ENCODE measurements at regions not wholly inside any gene's neighbourhood (a gene's known extent, or its start where the extent isn't known, plus 50 kb on each side); places are given as distances from the start of the nearest gene placed in this dataset.

GRCh38 chr2:181330286-181330685 lies 126.9 kb upstream of the ITGA4 start:
- Mint-ChIP-seq H3K4me3 (no peak overlapping the region), H3K9me3 (peaks cover 7% of the 10 kb centered on the region), H3K4me1 (ENCODE audit: low read depth) (peaks cover 26% of the 10 kb centered on the region), H3K36me3 (ENCODE audit: low read depth) (no peaks in the 10 kb centered on the region), H3K27ac (no peak overlapping the region), H3K27me3 (ENCODE audit: low read depth) (no peaks in the 10 kb centered on the region)
- DNase-seq: no peak
- intact Hi-C loops (cut with micrococcal nuclease): no loop called here
- CTCF ChIA-PET: no interaction called here

GRCh38 chr2:181332044-181332605 lies 125.1 kb upstream of the ITGA4 start:
- no peak overlapping the region for H3K4me3 Mint-ChIP-seq
- peaks cover 18% of the 10 kb centered on the region for H3K4me1 Mint-ChIP-seq (ENCODE audit: low read depth)
- no peak overlapping the region for H3K27ac Mint-ChIP-seq
- H3K36me3 Mint-ChIP-seq (ENCODE audit: low read depth): peaks cover 2% of the 10 kb centered on the region
- intact Hi-C loops (cut with micrococcal nuclease): no loop called here
- H3K27me3 Mint-ChIP-seq (ENCODE audit: low read depth): no peaks in the 10 kb centered on the region
- H3K9me3 Mint-ChIP-seq: peaks cover 7% of the 10 kb centered on the region
- no peak for DNase-seq
- CTCF ChIA-PET: no interaction called here

- H3K27ac Mint-ChIP-seq: peak overlapping the region; percentile 44
- peaks cover 18% of the 10 kb centered on the region for H3K4me1 Mint-ChIP-seq (ENCODE audit: low read depth)
- H3K27me3 Mint-ChIP-seq (ENCODE audit: low read depth): no peaks in the 10 kb centered on the region
- no peak for DNase-seq
- peaks cover 2% of the 10 kb centered on the region for H3K36me3 Mint-ChIP-seq (ENCODE audit: low read depth)
- CTCF ChIA-PET: interaction anchor here (0.7 kb wide), 1 partner anchor 358 kb away, joined by 3 read pairs; no protein-coding TSS in a partner anchor
- intact Hi-C loops (cut with micrococcal nuclease): loop anchor here (1.0 kb wide), 1 partner anchor 15 kb away; no protein-coding TSS in a partner anchor
- peaks cover 3% of the 10 kb centered on the region for H3K9me3 Mint-ChIP-seq
- H3K4me3 Mint-ChIP-seq: no peak overlapping the region
Measured at GRCh38 chr2:181334158-181334826, 122.9 kb upstream of the ITGA4 start.

GRCh38 chr2:181340891-181341290 lies 116.3 kb upstream of the ITGA4 start:
- no peak for DNase-seq
- CTCF ChIA-PET: interaction anchor here (1.5 kb wide), 1 partner anchor 236 kb away, joined by 4 read pairs; no protein-coding TSS in a partner anchor
- no peaks in the 10 kb centered on the region for H3K27me3 Mint-ChIP-seq (ENCODE audit: low read depth)
- intact Hi-C loops (cut with micrococcal nuclease): no loop called here
- no peaks in the 10 kb centered on the region for H3K9me3 Mint-ChIP-seq
- H3K4me3 Mint-ChIP-seq: no peak overlapping the region
- no peak overlapping the region for H3K27ac Mint-ChIP-seq
- H3K36me3 Mint-ChIP-seq (ENCODE audit: low read depth): peaks cover 5% of the 10 kb centered on the region
- H3K4me1 Mint-ChIP-seq (ENCODE audit: low read depth): peaks cover 5% of the 10 kb centered on the region

GRCh38 chr2:181341855-181342600 lies 115.2 kb upstream of the ITGA4 start:
- Mint-ChIP-seq H3K36me3 (ENCODE audit: low read depth) (peaks cover 5% of the 10 kb centered on the region), H3K4me1 (ENCODE audit: low read depth) (peaks cover 5% of the 10 kb centered on the region), H3K27ac (no peak overlapping the region), H3K4me3 (no peak overlapping the region), H3K9me3 (peaks cover 6% of the 10 kb centered on the region), H3K27me3 (ENCODE audit: low read depth) (no peaks in the 10 kb centered on the region)
- intact Hi-C loops (cut with micrococcal nuclease): no loop called here
- no peak for DNase-seq
- CTCF ChIA-PET: interaction anchor here (0.8 to 1.5 kb wide), 2 partner anchors 17 to 237 kb away, joined by 3 to 4 read pairs; no protein-coding TSS in a partner anchor

- peaks cover 16% of the 10 kb centered on the region for H3K4me1 Mint-ChIP-seq (ENCODE audit: low read depth)
- DNase-seq: no peak
- H3K36me3 Mint-ChIP-seq (ENCODE audit: low read depth): peaks cover 1% of the 10 kb centered on the region
- CTCF ChIA-PET: no interaction called here
- no peak overlapping the region for H3K27ac Mint-ChIP-seq
- H3K4me3 Mint-ChIP-seq: no peak overlapping the region
- intact Hi-C loops (cut with micrococcal nuclease): no loop called here
- no peaks in the 10 kb centered on the region for H3K27me3 Mint-ChIP-seq (ENCODE audit: low read depth)
- peaks cover 6% of the 10 kb centered on the region for H3K9me3 Mint-ChIP-seq
Measured at GRCh38 chr2:181348107-181348837, 108.9 kb upstream of the ITGA4 start.

- H3K27ac Mint-ChIP-seq: no peak overlapping the region
- no peak for DNase-seq
- H3K4me3 Mint-ChIP-seq: no peak overlapping the region
- no peaks in the 10 kb centered on the region for H3K36me3 Mint-ChIP-seq (ENCODE audit: low read depth)
- no peaks in the 10 kb centered on the region for H3K27me3 Mint-ChIP-seq (ENCODE audit: low read depth)
- intact Hi-C loops (cut with micrococcal nuclease): no loop called here
- CTCF ChIA-PET: interaction anchor here (1.0 to 2.4 kb wide), 3 partner anchors 33 to 248 kb away, joined by 3 to 7 read pairs (median 4); partner anchors contain the start of gene ITGA4
- peaks cover 15% of the 10 kb centered on the region for H3K4me1 Mint-ChIP-seq (ENCODE audit: low read depth)
- H3K9me3 Mint-ChIP-seq: no peaks in the 10 kb centered on the region
Measured at GRCh38 chr2:181352158-181352557, 105.0 kb upstream of the ITGA4 start.

- Mint-ChIP-seq H3K36me3 (ENCODE audit: low read depth) (no peaks in the 10 kb centered on the region), H3K9me3 (no peaks in the 10 kb centered on the region), H3K27ac (no peak overlapping the region), H3K4me1 (ENCODE audit: low read depth) (peaks cover 11% of the 10 kb centered on the region), H3K4me3 (no peak overlapping the region), H3K27me3 (ENCODE audit: low read depth) (no peaks in the 10 kb centered on the region)
- CTCF ChIA-PET: interaction anchor here (0.6 to 0.7 kb wide), 2 partner anchors 14 to 117 kb away, joined by 3 to 4 read pairs; no protein-coding TSS in a partner anchor
- DNase-seq: no peak
- intact Hi-C loops (cut with micrococcal nuclease): no loop called here
Measured at GRCh38 chr2:181354626-181355025, 102.6 kb upstream of the ITGA4 start.

- CTCF ChIA-PET: interaction anchor here (0.6 kb wide), 1 partner anchor 16 kb away, joined by 3 read pairs; no protein-coding TSS in a partner anchor
- H3K27ac Mint-ChIP-seq: no peak overlapping the region
- H3K36me3 Mint-ChIP-seq (ENCODE audit: low read depth): no peaks in the 10 kb centered on the region
- intact Hi-C loops (cut with micrococcal nuclease): no loop called here
- no peak overlapping the region for H3K4me3 Mint-ChIP-seq
- H3K27me3 Mint-ChIP-seq (ENCODE audit: low read depth): no peaks in the 10 kb centered on the region
- DNase-seq: no peak
- no peaks in the 10 kb centered on the region for H3K9me3 Mint-ChIP-seq
- H3K4me1 Mint-ChIP-seq (ENCODE audit: low read depth): peaks cover 6% of the 10 kb centered on the region
Measured at GRCh38 chr2:181356526-181357130, 100.6 kb upstream of the ITGA4 start.

GRCh38 chr2:181357979-181358378 lies 99.2 kb upstream of the ITGA4 start:
- Mint-ChIP-seq H3K9me3 (no peaks in the 10 kb centered on the region), H3K27me3 (ENCODE audit: low read depth) (no peaks in the 10 kb centered on the region), H3K27ac (no peak overlapping the region), H3K4me1 (ENCODE audit: low read depth) (peaks cover 3% of the 10 kb centered on the region), H3K36me3 (ENCODE audit: low read depth) (no peaks in the 10 kb centered on the region), H3K4me3 (no peak overlapping the region)
- no peak for DNase-seq
- CTCF ChIA-PET: interaction anchor here (1.5 kb wide), 1 partner anchor 35 kb away, joined by 4 read pairs; no protein-coding TSS in a partner anchor
- intact Hi-C loops (cut with micrococcal nuclease): no loop called here

GRCh38 chr2:181362561-181362960 lies 94.6 kb upstream of the ITGA4 start:
- CTCF ChIA-PET: interaction anchor here (2.5 kb wide), 1 partner anchor 10 kb away, joined by 6 read pairs; no protein-coding TSS in a partner anchor
- no peak for DNase-seq
- no peaks in the 10 kb centered on the region for H3K27me3 Mint-ChIP-seq (ENCODE audit: low read depth)
- no peak overlapping the region for H3K4me3 Mint-ChIP-seq
- H3K36me3 Mint-ChIP-seq (ENCODE audit: low read depth): no peaks in the 10 kb centered on the region
- no peaks in the 10 kb centered on the region for H3K9me3 Mint-ChIP-seq
- H3K27ac Mint-ChIP-seq: no peak overlapping the region
- intact Hi-C loops (cut with micrococcal nuclease): no loop called here
- peaks cover 3% of the 10 kb centered on the region for H3K4me1 Mint-ChIP-seq (ENCODE audit: low read depth)

Measured in activated naive CD4-positive, alpha-beta T cell treated with anti-CD3 and anti-CD28 coated beads for 36 hours (primary cell).